H1 (cell line): ENCODE measurements at regions not wholly inside any gene's neighbourhood (a gene's known extent, or its start where the extent isn't known, plus 50 kb on each side); places are given as distances from the start of the nearest gene placed in this dataset.

Experiments
- CTCF ChIP-seq, 3 experiments: IDR thresholded peaks; 1 replicate in 2 of 3; 2 replicates in 1 of 3; pipeline versions ENCODE4 v1.5.1 to v1.6.1; 2011; ENCODE audit warnings: low read length in 3 of 3, mild to moderate bottlenecking in 3 of 3, inconsistent platforms in 2 of 3, low read depth in 1 of 3, moderate library complexity in 1 of 3; ENCODE audit not compliant: insufficient read depth in 1 of 3; ENCODE audit errors: control extremely low read depth in 1 of 3
- NANOG ChIP-seq: IDR thresholded peaks from 2 replicates; pipeline ENCODE4 v1.6.1; 2011; ENCODE audit warnings: low read length, low read depth, mild to moderate bottlenecking, inconsistent platforms; ENCODE audit not compliant: insufficient read depth, poor library complexity, severe bottlenecking
- NRF1 ChIP-seq: IDR thresholded peaks from 2 replicates; pipeline ENCODE4 v1.6.1; 2011; ENCODE audit warnings: mild to moderate bottlenecking, low read depth, low read length, improper control_type of control experiment
- SAP30 ChIP-seq: fragments of 300-600 bp; sonication (generic); IDR thresholded peaks from 2 replicates; pipeline ENCODE4 v1.7.1; 2012; ENCODE audit warnings: low read length, moderate library complexity, mild to moderate bottlenecking, inconsistent platforms; ENCODE audit not compliant: insufficient read depth, insufficient replicate concordance
- YY1 ChIP-seq: IDR thresholded peaks from 2 replicates; pipeline ENCODE4 v1.6.1; 2011; ENCODE audit warnings: low read depth, mild to moderate bottlenecking, low read length

GRCh38 chr4:179521952-179522351 lies 2079.7 kb upstream of the AGA start:
- no peak for TF ChIP-seq NANOG
- TF ChIP-seq YY1: no peak
- TF ChIP-seq CTCF (IDR thresholded peaks at IDR 0.05; ENCODE audit: control extremely low read depth in 1 of 3, insufficient read depth in 1 of 3, low read depth in 1 of 3, low read length in 3 of 3): no peak
- TF ChIP-seq NRF1: no peak
- TF ChIP-seq SAP30: no peak
